ENCODE measurements at regions not wholly inside any gene's neighbourhood (a gene's known extent, or its start where the extent isn't known, plus 50 kb on each side); places are given as distances from the start of the nearest gene placed in this dataset.

- no peak for TF ChIP-seq EZH2 (IDR thresholded peaks at IDR 0.05; ENCODE audit: insufficient read depth, poor library complexity, severe bottlenecking)
- no peak for TF ChIP-seq EZH2phosphoT487 (IDR thresholded peaks at IDR 0.05; ENCODE audit: insufficient read depth, low read depth)
These were observed 348.5 kb upstream of the NR3C2 start for GRCh38 chr4:148790691-148791090.
